Left lung (tissue), 4 donors: ENCODE measurements at regions not wholly inside any gene's neighbourhood (a gene's known extent, or its start where the extent isn't known, plus 50 kb on each side); places are given as distances from the start of the nearest gene placed in this dataset.
A peak's percentile ranks its signal among the peaks of the same experiment; 100 is the strongest.

ENCODE experiments used
- ATAC-seq: fragments of 200-7000 bp; cut with Tn5 transposase; one replicate; pipeline ENCODE4 v1.9.1; 2020; ENCODE audit warnings: moderate library complexity
- DNase-seq, 4 donors: peaks; one replicate each; pipeline ENCODE4 v3.0.0-alpha.2; 2013 to 2020
- H3K27ac ChIP-seq, 2 donors: fragments of 200-600 bp; sonication (generic) in 1 of 2; one replicate each; pipeline versions ENCODE4 v1.5.0 to v1.8.0; 2020 to 2021
- H3K27me3 ChIP-seq, 2 donors: fragments of 200-600 bp; sonication (generic) in 1 of 2; one replicate each; pipeline versions ENCODE4 v1.5.0 to v1.8.0; 2020 to 2021
- H3K36me3 ChIP-seq, 2 donors: fragments of 200-600 bp; sonication (generic) in 1 of 2; one replicate each; pipeline versions ENCODE4 v1.5.0 to v1.8.0; 2020 to 2021
- H3K4me1 ChIP-seq, 2 donors: fragments of 200-600 bp; one replicate each; pipeline ENCODE4 v1.8.0; 2021
- H3K4me3 ChIP-seq, 2 donors: fragments of 200-600 bp; sonication (generic) in 1 of 2; one replicate each; pipeline versions ENCODE4 v1.5.0 to v1.8.0; 2020 to 2021; ENCODE audit warnings: mild to moderate bottlenecking in 1 of 2
- H3K9me3 ChIP-seq, 2 donors: fragments of 200-600 bp; sonication (generic) in 1 of 2; one replicate each; pipeline versions ENCODE4 v1.5.0 to v1.8.0; 2020 to 2021
- intact Hi-C, 2 donors: fragments of 100-400 bp; cut with DNase I; formaldehyde crosslinking; loops; one replicate each; pipeline versions ENCODE4 v1.11.2 to v1.14.2; 2022
- TF ChIP-seq, protein P1 (sequence below), 2 donors: fragments of 200-600 bp; sonication (generic) in 1 of 2; IDR thresholded peaks; one replicate each; pipeline versions ENCODE4 v1.5.0 to v1.8.0; 2021; ENCODE audit warnings: antibody characterized with exemption in 2 of 2
- donor health status: DM: no; HTN: yes; CAD: no.
- donor health status: DM: no; HTN: no; CAD: no.

DNA sequence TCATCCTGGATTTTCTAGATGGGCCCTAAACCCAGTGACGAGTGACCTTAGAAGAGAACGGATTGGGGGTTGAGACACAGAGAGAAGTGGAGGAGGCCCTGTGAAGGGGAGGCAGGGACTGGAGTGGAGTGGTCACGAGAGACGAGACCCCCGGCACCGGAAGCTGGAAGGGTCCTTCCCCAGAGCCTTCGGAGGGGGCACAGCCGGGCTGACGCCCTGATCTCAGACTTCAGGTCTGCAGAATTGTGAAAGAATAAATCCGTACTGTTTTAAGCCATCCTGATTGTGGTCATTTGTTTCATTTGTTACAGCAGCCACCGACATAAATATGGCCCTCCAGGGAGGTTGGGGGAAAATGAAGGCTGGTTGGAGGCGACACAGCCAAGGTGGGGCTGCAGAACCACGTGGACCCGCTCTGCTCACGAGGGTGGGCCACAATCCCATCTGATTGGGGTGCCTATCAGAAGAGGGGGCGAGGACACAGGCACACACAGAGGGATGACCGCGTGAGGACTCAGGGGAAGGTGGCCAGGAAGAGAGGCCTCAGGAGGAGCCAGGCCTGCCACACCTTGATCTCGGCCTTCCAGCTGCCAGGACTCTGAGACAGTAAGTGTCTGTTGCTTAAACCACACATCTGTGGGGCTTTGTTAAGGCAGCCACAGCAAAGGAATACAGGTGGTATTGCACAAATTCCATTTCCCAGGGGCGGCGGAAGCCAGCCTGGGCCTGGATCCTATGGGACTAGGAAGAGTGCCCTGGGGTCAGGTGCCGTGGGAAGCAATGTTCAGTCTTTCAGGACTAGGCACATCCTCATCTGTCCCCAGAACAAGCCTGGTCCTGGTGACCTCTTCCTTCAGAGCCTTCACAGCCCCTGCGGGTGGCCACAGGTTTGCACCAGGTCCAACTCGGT, 73.3 kb upstream of the SHANK2 start:
- Histone ChIP-seq H3K27ac (no peak overlapping the region), H3K36me3 (no peaks in the 10 kb centered on the region), H3K4me1 (no peaks in the 10 kb centered on the region), H3K4me3 (no peak overlapping the region), H3K27me3 (no peaks in the 10 kb centered on the region), H3K9me3 (no peaks in the 10 kb centered on the region)
- DNase-seq (peak in 2 of 4 donors; percentile 8 to 79), ATAC-seq (no peak)
- intact Hi-C loops: no loop called here
- TF ChIP-seq, protein P1, sequence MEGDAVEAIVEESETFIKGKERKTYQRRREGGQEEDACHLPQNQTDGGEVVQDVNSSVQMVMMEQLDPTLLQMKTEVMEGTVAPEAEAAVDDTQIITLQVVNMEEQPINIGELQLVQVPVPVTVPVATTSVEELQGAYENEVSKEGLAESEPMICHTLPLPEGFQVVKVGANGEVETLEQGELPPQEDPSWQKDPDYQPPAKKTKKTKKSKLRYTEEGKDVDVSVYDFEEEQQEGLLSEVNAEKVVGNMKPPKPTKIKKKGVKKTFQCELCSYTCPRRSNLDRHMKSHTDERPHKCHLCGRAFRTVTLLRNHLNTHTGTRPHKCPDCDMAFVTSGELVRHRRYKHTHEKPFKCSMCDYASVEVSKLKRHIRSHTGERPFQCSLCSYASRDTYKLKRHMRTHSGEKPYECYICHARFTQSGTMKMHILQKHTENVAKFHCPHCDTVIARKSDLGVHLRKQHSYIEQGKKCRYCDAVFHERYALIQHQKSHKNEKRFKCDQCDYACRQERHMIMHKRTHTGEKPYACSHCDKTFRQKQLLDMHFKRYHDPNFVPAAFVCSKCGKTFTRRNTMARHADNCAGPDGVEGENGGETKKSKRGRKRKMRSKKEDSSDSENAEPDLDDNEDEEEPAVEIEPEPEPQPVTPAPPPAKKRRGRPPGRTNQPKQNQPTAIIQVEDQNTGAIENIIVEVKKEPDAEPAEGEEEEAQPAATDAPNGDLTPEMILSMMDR (IDR thresholded peaks at IDR 0.05): no peak

DNA sequence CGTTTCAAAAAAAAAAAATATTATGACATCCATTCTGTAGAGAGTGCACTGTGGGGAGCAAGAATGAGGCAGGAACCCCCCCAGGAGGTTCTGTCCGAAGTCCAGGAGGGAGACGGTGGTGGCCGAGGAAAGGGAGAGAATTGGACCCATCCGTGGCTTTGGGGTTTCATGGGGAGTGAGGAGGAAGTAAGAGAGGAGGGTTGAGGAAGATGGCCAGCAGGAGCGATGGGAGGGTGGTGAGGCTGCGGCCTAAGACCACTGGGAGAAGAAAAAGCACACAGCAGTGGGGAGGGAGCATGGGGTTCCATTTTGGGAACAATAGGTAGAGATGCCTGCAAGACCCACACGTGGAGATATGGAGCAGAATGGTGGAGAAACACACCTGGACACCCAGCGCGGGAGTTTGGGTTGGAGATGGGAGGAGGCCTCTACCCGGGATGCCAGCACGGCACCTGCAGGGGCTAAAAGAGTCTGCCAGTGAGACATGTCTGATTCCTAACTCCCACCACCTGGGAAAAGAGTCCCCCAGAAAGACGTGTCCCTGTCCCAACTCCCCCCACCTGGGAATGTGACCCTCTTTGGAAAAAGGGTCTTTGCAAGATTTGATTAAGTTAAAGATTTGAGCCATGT, 72.5 kb upstream of the SHANK2 start:
- no peaks in the 10 kb centered on the region for H3K9me3 ChIP-seq
- TF ChIP-seq, protein P1 (IDR thresholded peaks at IDR 0.05): no peak
- no peak for ATAC-seq
- DNase-seq: peak in 1 of 4 donors; percentile 12
- no peaks in the 10 kb centered on the region for H3K27me3 ChIP-seq
- H3K36me3 ChIP-seq: no peaks in the 10 kb centered on the region
- H3K4me1 ChIP-seq: no peaks in the 10 kb centered on the region
- no peak overlapping the region for H3K27ac ChIP-seq
- intact Hi-C loops: no loop called here
- no peak overlapping the region for H3K4me3 ChIP-seq

DNA sequence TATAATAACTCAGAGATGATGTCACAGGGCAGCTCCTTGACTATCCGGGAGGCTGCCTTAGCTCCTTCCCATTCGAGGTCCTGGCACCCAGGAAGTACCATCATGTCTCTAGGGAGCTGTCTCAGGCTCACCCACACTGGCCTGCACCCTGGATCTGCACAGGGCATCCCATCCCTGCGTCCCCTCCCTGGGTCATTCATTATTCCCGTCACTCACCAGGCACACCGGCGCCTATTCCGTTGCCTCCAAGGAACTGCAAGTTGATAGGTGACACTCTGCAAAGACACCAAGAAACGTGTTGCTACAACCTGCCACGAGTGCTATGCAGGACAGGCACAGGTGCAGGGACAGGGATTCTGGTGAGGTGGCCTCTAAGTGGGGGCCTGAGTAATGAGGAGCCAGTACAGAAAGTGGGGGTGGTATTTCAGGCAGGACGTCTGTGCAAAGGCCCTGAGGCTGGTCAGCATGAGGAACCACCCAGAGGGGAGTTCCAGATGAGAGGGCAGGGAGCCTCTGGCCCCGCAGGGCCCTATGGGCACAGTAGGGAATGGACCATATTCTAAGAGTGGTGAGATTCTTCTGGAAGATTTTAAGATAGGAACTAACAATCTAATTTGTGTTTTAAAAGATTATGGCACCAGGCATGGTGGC, 71.6 kb upstream of the SHANK2 start:
- no peak for ATAC-seq
- intact Hi-C loops: no loop called here
- no peak overlapping the region for H3K4me3 ChIP-seq

DNA sequence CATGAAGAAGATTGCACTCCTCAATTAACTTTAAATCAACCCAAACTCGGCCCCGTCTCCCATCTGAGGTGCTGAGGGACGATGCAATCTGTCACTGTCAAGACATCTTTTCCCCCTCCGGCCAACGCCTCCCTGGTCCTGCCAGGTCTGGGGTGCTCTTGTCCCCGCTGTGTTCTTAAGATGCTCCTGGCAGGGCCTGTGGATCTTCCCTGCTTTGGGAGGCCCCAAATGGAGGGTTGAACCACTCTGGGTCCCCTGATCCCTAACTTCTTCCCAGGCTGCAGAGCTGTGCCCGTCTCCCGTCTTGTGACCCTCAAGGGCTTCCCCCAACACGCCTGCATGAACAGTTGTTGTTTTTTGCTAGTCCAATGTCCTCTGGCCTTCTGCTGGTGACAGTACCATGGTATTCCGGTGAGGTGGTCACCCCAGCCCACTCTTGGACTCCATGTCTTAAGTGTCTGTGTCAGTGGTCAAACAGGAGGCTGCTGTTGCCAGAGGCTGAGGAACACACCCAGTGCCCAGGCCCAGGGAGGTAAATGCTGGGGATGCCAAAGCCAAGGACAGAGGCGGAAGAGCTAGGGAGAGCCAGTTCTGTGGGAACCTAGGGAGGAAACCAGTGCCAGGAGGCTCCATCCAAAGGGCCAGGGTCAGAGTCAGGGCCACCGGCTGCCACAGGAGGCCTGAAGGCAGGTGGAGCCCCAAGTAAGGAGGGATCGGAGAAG, 70.6 kb upstream of the SHANK2 start:
- Histone ChIP-seq H3K27me3 (no peaks in the 10 kb centered on the region), H3K27ac (no peak overlapping the region), H3K4me1 (no peaks in the 10 kb centered on the region), H3K9me3 (peaks cover 0 to 2% of the 10 kb centered on the region in 2 donors), H3K4me3 (no peak overlapping the region), H3K36me3 (no peaks in the 10 kb centered on the region)
- intact Hi-C loops: no loop called here
- ATAC-seq: no peak
- TF ChIP-seq, protein P1 (IDR thresholded peaks at IDR 0.05): no peak
- peak in 1 of 4 donors; percentile 15 for DNase-seq

More for the DNA sequence above, 71.6 kb upstream of the SHANK2 start:
- Histone ChIP-seq H3K4me1 (no peaks in the 10 kb centered on the region), H3K27ac (no peak overlapping the region), H3K9me3 (peaks cover 0 to 2% of the 10 kb centered on the region in 2 donors), H3K27me3 (no peaks in the 10 kb centered on the region), H3K36me3 (no peaks in the 10 kb centered on the region)
- DNase-seq: peak in 1 of 4 donors; percentile 7
- TF ChIP-seq, protein P1 (IDR thresholded peaks at IDR 0.05): no peak
